ENCODE measurements at regions not wholly inside any gene's neighbourhood (a gene's known extent, or its start where the extent isn't known, plus 50 kb on each side); places are given as distances from the start of the nearest gene placed in this dataset.

DNA sequence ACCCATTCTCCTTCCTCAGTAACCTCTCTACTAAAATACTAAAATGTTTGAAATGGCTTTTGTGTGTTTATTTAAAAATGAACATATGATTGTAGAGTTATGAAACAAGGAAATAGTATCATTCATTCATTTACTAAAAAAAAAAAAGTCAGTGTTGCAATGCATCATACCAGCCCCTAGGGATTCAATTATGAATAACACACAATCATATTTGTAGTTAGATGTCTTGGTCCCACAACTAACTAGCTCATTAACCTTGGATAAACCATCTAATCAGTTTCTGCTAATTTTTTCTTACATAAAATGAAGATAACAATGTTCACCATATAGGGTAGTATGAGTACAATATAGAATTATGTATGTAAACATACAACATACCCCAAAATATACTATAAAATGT is 183.2 kb downstream of the GRIN2B start:
- TF ChIP-seq, protein P1, sequence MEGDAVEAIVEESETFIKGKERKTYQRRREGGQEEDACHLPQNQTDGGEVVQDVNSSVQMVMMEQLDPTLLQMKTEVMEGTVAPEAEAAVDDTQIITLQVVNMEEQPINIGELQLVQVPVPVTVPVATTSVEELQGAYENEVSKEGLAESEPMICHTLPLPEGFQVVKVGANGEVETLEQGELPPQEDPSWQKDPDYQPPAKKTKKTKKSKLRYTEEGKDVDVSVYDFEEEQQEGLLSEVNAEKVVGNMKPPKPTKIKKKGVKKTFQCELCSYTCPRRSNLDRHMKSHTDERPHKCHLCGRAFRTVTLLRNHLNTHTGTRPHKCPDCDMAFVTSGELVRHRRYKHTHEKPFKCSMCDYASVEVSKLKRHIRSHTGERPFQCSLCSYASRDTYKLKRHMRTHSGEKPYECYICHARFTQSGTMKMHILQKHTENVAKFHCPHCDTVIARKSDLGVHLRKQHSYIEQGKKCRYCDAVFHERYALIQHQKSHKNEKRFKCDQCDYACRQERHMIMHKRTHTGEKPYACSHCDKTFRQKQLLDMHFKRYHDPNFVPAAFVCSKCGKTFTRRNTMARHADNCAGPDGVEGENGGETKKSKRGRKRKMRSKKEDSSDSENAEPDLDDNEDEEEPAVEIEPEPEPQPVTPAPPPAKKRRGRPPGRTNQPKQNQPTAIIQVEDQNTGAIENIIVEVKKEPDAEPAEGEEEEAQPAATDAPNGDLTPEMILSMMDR (IDR thresholded peaks at IDR 0.05; ENCODE audit: insufficient read depth, low read length): no peak
- TF ChIP-seq GABPA (IDR thresholded peaks at IDR 0.05; ENCODE audit: low read depth): no peak
